Trophoblast cell (in vitro differentiated cells and primary cell): ENCODE measurements at regions not wholly inside any gene's neighbourhood (a gene's known extent, or its start where the extent isn't known, plus 50 kb on each side); places are given as distances from the start of the nearest gene placed in this dataset.

Source experiments
- DNase-seq, 2 donors: peaks; one replicate each; pipeline ENCODE4 v3.0.0-alpha.2; 2016
- H2AFZ ChIP-seq: 2 replicates; pipeline ENCODE4 v1.6.1; 2013; ENCODE audit warnings: low read length, moderate library complexity, mild to moderate bottlenecking; ENCODE audit not compliant: insufficient read depth, poor library complexity
- H2AK5ac ChIP-seq: 2 replicates; pipeline ENCODE4 v1.6.1; 2013; ENCODE audit warnings: mild to moderate bottlenecking, low read length
- H2BK120ac ChIP-seq: 2 replicates; pipeline ENCODE4 v1.6.1; 2013; ENCODE audit warnings: low read length, mild to moderate bottlenecking, moderate library complexity; ENCODE audit not compliant: insufficient read depth, poor library complexity
- H2BK12ac ChIP-seq: 2 replicates; pipeline ENCODE4 v1.6.1; 2013; ENCODE audit warnings: mild to moderate bottlenecking, low read length, moderate library complexity
- H2BK5ac ChIP-seq: 2 replicates; pipeline ENCODE4 v1.6.1; 2013; ENCODE audit warnings: low read length, low read depth, moderate library complexity, mild to moderate bottlenecking; ENCODE audit not compliant: poor library complexity
- H3K14ac ChIP-seq: 2 replicates; pipeline ENCODE4 v1.6.1; 2013; ENCODE audit warnings: mild to moderate bottlenecking, low read length
- H3K18ac ChIP-seq: 2 replicates; pipeline ENCODE4 v1.6.1; 2013; ENCODE audit warnings: mild to moderate bottlenecking, low read length
- H3K23ac ChIP-seq: 2 replicates; pipeline ENCODE4 v1.6.1; 2013; ENCODE audit warnings: low read length
- H3K27ac ChIP-seq: 2 replicates; pipeline ENCODE4 v1.5.1; 2013; ENCODE audit warnings: low read depth, mild to moderate bottlenecking, inconsistent platforms, low read length, moderate library complexity
- H3K27me3 ChIP-seq: 2 replicates; pipeline ENCODE4 v1.6.1; 2013; ENCODE audit warnings: inconsistent platforms, mild to moderate bottlenecking, low read length, moderate library complexity; ENCODE audit not compliant: insufficient read depth
- H3K36me3 ChIP-seq, 2 experiments: 1 replicate in 1 of 2; 2 replicates in 1 of 2; pipeline ENCODE4 v1.6.1; 2013; ENCODE audit warnings: low read length in 2 of 2, mild to moderate bottlenecking in 2 of 2, moderate library complexity in 1 of 2; ENCODE audit not compliant: insufficient read depth in 2 of 2, control insufficient read depth in 1 of 2
- H3K4ac ChIP-seq: 2 replicates; pipeline ENCODE4 v1.6.1; 2013; ENCODE audit warnings: low read depth, mild to moderate bottlenecking, low read length, moderate library complexity
- H3K4me1 ChIP-seq, 2 experiments: 1 replicate in 1 of 2; 2 replicates in 1 of 2; pipeline ENCODE4 v1.6.1; 2013; ENCODE audit warnings: low read length in 2 of 2, mild to moderate bottlenecking in 2 of 2, moderate library complexity in 1 of 2; ENCODE audit not compliant: insufficient read depth in 2 of 2, control insufficient read depth in 1 of 2
- H3K4me2 ChIP-seq: 2 replicates; pipeline ENCODE4 v1.6.1; 2013; ENCODE audit warnings: inconsistent platforms, mild to moderate bottlenecking, low read length, moderate library complexity
- H3K4me3 ChIP-seq: 2 replicates; pipeline ENCODE4 v1.5.1; 2013; ENCODE audit warnings: mild to moderate bottlenecking, low read depth, low read length, inconsistent platforms
- H3K79me1 ChIP-seq: one replicate; pipeline ENCODE4 v1.6.1; 2013; ENCODE audit warnings: low read length
- H3K79me2 ChIP-seq: 2 replicates; pipeline ENCODE4 v1.6.1; 2013; ENCODE audit warnings: low read length, mild to moderate bottlenecking; ENCODE audit not compliant: control insufficient read depth, insufficient read depth, poor library complexity
- H3K9ac ChIP-seq: 2 replicates; pipeline ENCODE4 v1.6.1; 2013; ENCODE audit warnings: mild to moderate bottlenecking, low read length
- H3K9me3 ChIP-seq: 2 replicates; pipeline ENCODE4 v1.6.1; 2013; ENCODE audit warnings: low read depth, mild to moderate bottlenecking, control low read depth, inconsistent platforms, low read length; ENCODE audit not compliant: insufficient read depth
- H4K12ac ChIP-seq: 2 replicates; pipeline ENCODE4 v1.6.1; 2013; ENCODE audit warnings: low read depth, mild to moderate bottlenecking, low read length, moderate library complexity
- H4K8ac ChIP-seq: 2 replicates; pipeline ENCODE4 v1.6.1; 2013; ENCODE audit warnings: low read depth, mild to moderate bottlenecking, low read length, moderate library complexity
- H4K91ac ChIP-seq: one replicate; pipeline ENCODE4 v1.6.1; 2013; ENCODE audit warnings: low read depth, mild to moderate bottlenecking, low read length, moderate library complexity
- WGBS: extraction: QIAGEN DNeasy Blood & Tissue Kit; methylation state at CpG from one replicate; pipeline ENCODE4 v1.1.7; 2013; ENCODE audit warnings: missing lambda C conversion rate; ENCODE audit not compliant: insufficient read length, insufficient coverage; ENCODE audit errors: extremely low coverage; 5-methylcytosine and 5-hydroxymethylcytosine counted together

- Histone ChIP-seq H4K8ac (no peak overlapping the region), H2AFZ (no peak overlapping the region), H3K79me2 (no peaks in the 10 kb centered on the region), H2AK5ac (no peak overlapping the region), H3K23ac (no peak overlapping the region), H3K4ac (no peak overlapping the region), H3K18ac (no peak overlapping the region), H3K27ac (no peak overlapping the region), H3K36me3 (no peaks in the 10 kb centered on the region), H3K9ac (no peak overlapping the region), H2BK120ac (no peak overlapping the region), H3K9me3 (peaks cover 2% of the 10 kb centered on the region), H3K14ac (no peak overlapping the region), H3K4me1 (peaks cover 0 to 2% of the 10 kb centered on the region in 2 experiments), H2BK5ac (no peak overlapping the region), H3K4me3 (no peak overlapping the region), H4K91ac (no peak overlapping the region), H3K27me3 (no peaks in the 10 kb centered on the region), H2BK12ac (no peak overlapping the region), H4K12ac (no peak overlapping the region), H3K4me2 (no peak overlapping the region), H3K79me1 (no peaks in the 10 kb centered on the region)
- DNase-seq = no peak
- WGBS = no CpG with 5 or more reads among the region's 3 CpGs
Observed at GRCh38 chr6:12544821-12545565, 171.6 kb upstream of the PHACTR1 start.

DNA sequence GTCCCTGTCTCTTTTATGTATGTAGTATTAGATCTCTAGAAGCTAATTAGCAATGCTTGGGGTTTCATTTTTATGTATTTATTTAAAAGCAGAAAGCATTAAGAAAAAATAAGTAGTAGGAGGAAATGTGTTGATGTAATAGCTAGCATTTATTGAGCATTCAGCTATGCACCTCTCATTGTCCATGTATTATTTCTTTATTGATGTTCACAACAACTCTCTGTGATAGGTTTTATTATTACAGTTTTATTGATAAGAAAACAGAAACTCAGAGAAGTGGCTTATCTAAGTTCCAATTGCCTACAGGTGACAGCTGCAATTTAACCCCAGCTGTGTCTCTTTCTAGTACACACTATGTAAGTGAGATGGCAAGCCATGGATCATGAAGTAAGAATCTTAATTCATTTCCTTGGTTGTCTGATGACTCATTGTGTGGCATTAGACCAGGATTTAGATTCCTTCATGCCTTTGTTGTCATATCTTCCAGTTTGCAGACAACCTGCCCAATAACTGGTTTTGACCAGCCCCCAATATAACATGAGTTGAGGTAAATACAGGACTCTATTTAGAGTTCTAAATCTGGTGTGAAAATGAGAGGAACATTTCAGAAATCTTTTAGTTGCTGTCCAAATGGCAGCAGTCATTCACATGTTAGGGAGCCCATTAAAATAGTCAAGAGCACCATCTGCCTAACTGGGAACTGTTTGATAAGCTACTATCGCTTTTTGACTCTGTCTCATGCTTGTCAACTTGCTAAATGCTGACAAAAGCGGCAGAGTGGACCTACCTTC, 170.8 kb upstream of the PHACTR1 start:
- H3K18ac ChIP-seq = no peak overlapping the region
- H3K79me2 ChIP-seq = no peaks in the 10 kb centered on the region
- H3K14ac ChIP-seq = no peak overlapping the region
- H4K91ac ChIP-seq = no peak overlapping the region
- no peaks in the 10 kb centered on the region for H3K36me3 ChIP-seq
- no peak overlapping the region for H2AK5ac ChIP-seq
- no peak overlapping the region for H3K27ac ChIP-seq
- H3K4me1 ChIP-seq = peaks cover 0 to 2% of the 10 kb centered on the region in 2 experiments
- H3K4ac ChIP-seq = no peak overlapping the region
- peaks cover 2% of the 10 kb centered on the region for H3K9me3 ChIP-seq
- no peak overlapping the region for H2BK120ac ChIP-seq
- DNase-seq = no peak
- no peaks in the 10 kb centered on the region for H3K79me1 ChIP-seq
- whole genome bisulfite sequencing = no CpG with 5 or more reads among the region's 2 CpGs
- H4K12ac ChIP-seq = no peak overlapping the region
- H3K9ac ChIP-seq = peak overlapping the region; percentile 65
- no peaks in the 10 kb centered on the region for H3K27me3 ChIP-seq
- H3K23ac ChIP-seq = no peak overlapping the region
- H3K4me2 ChIP-seq = no peak overlapping the region
- H2BK5ac ChIP-seq = no peak overlapping the region
- no peak overlapping the region for H2AFZ ChIP-seq
- no peak overlapping the region for H2BK12ac ChIP-seq
- H4K8ac ChIP-seq = no peak overlapping the region
- no peak overlapping the region for H3K4me3 ChIP-seq

DNA sequence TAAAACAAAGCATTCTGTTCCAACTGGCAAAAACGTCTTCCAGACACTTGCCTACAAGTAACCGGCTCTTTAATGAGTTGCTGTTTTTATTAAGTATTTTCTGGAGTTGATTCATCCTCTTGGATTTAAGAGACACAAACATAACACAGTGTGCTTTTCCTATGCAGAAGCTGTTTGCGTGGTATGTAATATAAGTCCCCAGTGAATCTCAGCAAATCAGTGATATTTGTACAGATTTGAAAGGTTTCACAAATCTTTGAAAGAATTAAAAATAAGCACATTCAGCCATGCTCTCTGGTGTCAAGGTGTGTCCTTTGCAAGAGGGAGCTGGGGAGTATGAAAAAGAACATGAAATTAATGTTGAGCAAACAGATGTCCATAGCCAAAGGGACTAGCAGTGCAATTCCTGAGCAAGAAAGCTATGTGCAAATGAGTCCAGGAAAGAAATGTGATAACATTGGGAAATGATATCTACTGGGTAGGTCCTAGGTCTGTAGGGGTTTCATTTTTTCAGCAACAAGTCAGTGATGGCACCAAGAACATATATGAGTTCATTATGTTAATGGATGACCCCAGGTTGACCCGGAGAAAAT, 170.1 kb upstream of the PHACTR1 start:
- Histone ChIP-seq H4K12ac (no peak overlapping the region), H3K9ac (peak overlapping the region; percentile 65), H3K14ac (no peak overlapping the region), H2AK5ac (no peak overlapping the region), H3K79me2 (no peaks in the 10 kb centered on the region), H3K79me1 (no peaks in the 10 kb centered on the region), H3K36me3 (no peaks in the 10 kb centered on the region), H3K23ac (no peak overlapping the region), H3K4me1 (peaks cover 0 to 2% of the 10 kb centered on the region in 2 experiments), H2AFZ (no peak overlapping the region), H3K9me3 (peaks cover 2% of the 10 kb centered on the region), H3K4me2 (no peak overlapping the region), H2BK120ac (no peak overlapping the region), H3K27me3 (no peaks in the 10 kb centered on the region), H3K4me3 (no peak overlapping the region), H2BK12ac (no peak overlapping the region), H4K91ac (no peak overlapping the region), H3K4ac (no peak overlapping the region), H4K8ac (no peak overlapping the region), H2BK5ac (no peak overlapping the region), H3K18ac (no peak overlapping the region), H3K27ac (no peak overlapping the region)
- DNase-seq = no peak
- no CpG with 5 or more reads among the region's 4 CpGs for WGBS

DNA sequence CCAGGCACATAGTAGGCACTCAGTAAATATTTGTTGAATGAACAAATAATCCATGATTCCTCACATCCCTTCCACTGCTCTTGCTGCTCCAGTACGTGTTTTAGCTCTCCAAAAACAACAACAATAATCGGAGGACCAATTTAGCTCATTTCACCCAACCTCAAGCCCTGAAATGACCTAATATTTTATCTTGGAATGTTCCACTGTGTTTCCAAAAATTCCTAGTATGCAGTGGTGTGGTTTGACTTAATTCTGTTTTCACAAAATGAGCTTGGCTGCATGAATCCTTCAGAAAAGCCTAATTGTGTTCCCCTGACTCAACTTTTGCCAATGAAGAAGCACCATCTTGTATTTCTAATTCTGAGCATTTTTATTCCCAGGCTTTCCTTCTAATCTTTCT, 168.0 kb upstream of the PHACTR1 start:
- Histone ChIP-seq H3K9ac (no peak overlapping the region), H3K4me2 (no peak overlapping the region)

More for the DNA sequence above, 168.0 kb upstream of the PHACTR1 start:
- Histone ChIP-seq H3K23ac (no peak overlapping the region), H3K36me3 (no peaks in the 10 kb centered on the region), H2BK5ac (no peak overlapping the region), H3K27me3 (no peaks in the 10 kb centered on the region), H2AFZ (no peak overlapping the region), H2AK5ac (no peak overlapping the region), H3K79me2 (no peaks in the 10 kb centered on the region), H3K79me1 (no peaks in the 10 kb centered on the region), H3K4ac (no peak overlapping the region), H4K12ac (no peak overlapping the region), H2BK120ac (no peak overlapping the region), H3K18ac (no peak overlapping the region), H3K4me1 (peaks cover 0 to 2% of the 10 kb centered on the region in 2 experiments), H3K27ac (no peak overlapping the region), H2BK12ac (no peak overlapping the region), H4K8ac (no peak overlapping the region), H3K4me3 (no peak overlapping the region), H4K91ac (no peak overlapping the region), H3K9me3 (no peaks in the 10 kb centered on the region), H3K14ac (no peak overlapping the region)
- DNase-seq = no peak
- no CpG with 5 or more reads among the region's 2 CpGs for WGBS
